SK-N-SH treated with all-trans-retinoic acid at 6 μM for 48 hours (cell line): ENCODE measurements at regions not wholly inside any gene's neighbourhood (a gene's known extent, or its start where the extent isn't known, plus 50 kb on each side); places are given as distances from the start of the nearest gene placed in this dataset.

Experiments
- ARNTL ChIP-seq: fragments of 450-650 bp; formaldehyde crosslinking; IDR thresholded peaks from 2 replicates; pipeline ENCODE4 v1.5.0; 2020; ENCODE audit warnings: low read depth, mild to moderate bottlenecking, moderate library complexity, borderline replicate concordance
- CREB5 ChIP-seq: fragments of 250-450 bp; sonication (Bioruptor Pico); IDR thresholded peaks from 2 replicates; pipeline ENCODE4 v1.5.1; 2020; ENCODE audit warnings: low read depth, mild to moderate bottlenecking, moderate library complexity
- ESRRG ChIP-seq: fragments of 250-450 bp; sonication (Bioruptor Pico); IDR thresholded peaks from 2 replicates; pipeline ENCODE4 v1.6.1; 2021; ENCODE audit warnings: mild to moderate bottlenecking
- RARB ChIP-seq: fragments of 250-450 bp; sonication (Bioruptor Pico); IDR thresholded peaks from 2 replicates; pipeline ENCODE4 v1.8.0; 2021; ENCODE audit warnings: mild to moderate bottlenecking, moderate library complexity
- TOX ChIP-seq: fragments of 250-450 bp; sonication (Bioruptor Pico); IDR thresholded peaks from 2 replicates; pipeline ENCODE4 v1.8.0; 2021; ENCODE audit warnings: mild to moderate bottlenecking, moderate library complexity, borderline replicate concordance
- TSHZ2 ChIP-seq: fragments of 250-450 bp; sonication (Bioruptor Pico); IDR thresholded peaks from 2 replicates; pipeline ENCODE4 v1.5.0; 2020; ENCODE audit warnings: mild to moderate bottlenecking, moderate library complexity
- ZFP3 ChIP-seq: fragments of 250-450 bp; sonication (Bioruptor Pico); IDR thresholded peaks from 2 replicates; pipeline ENCODE4 v1.5.0; 2020; ENCODE audit warnings: mild to moderate bottlenecking, moderate library complexity
- TF ChIP-seq, protein P1 (sequence below): fragments of 250-450 bp; sonication (Bioruptor Pico); IDR thresholded peaks from 2 replicates; pipeline ENCODE4 v1.8.0; 2020; ENCODE audit warnings: mild to moderate bottlenecking, moderate library complexity, borderline replicate concordance

DNA sequence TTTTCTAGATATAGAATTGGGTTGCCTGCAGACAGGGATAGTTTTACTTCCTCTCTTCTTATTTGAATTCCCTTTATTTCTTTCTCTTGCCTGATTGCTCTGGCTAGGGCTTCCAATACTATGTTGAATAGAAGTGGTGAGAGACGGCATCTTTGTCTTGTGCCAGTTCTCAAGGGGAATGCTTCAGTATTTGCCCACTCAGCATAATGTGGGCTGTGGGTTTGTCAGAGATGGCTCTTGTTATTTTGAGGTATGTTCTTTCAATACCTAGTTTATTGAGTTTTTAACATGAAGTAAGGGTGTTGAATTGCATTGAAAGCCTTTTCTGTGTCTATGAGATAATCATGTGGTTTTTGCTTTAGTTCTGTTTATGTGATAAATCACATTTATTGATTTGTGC lies 273.9 kb upstream of the CHORDC1 start:
- TF ChIP-seq ESRRG (CRISPR knock-in tag) (no peak), ARNTL (no peak), TOX (CRISPR knock-in tag) (no peak), ZFP3 (no peak), TSHZ2 (CRISPR knock-in tag) (no peak), CREB5 (no peak), RARB (CRISPR knock-in tag) (no peak)
- TF ChIP-seq, protein P1, sequence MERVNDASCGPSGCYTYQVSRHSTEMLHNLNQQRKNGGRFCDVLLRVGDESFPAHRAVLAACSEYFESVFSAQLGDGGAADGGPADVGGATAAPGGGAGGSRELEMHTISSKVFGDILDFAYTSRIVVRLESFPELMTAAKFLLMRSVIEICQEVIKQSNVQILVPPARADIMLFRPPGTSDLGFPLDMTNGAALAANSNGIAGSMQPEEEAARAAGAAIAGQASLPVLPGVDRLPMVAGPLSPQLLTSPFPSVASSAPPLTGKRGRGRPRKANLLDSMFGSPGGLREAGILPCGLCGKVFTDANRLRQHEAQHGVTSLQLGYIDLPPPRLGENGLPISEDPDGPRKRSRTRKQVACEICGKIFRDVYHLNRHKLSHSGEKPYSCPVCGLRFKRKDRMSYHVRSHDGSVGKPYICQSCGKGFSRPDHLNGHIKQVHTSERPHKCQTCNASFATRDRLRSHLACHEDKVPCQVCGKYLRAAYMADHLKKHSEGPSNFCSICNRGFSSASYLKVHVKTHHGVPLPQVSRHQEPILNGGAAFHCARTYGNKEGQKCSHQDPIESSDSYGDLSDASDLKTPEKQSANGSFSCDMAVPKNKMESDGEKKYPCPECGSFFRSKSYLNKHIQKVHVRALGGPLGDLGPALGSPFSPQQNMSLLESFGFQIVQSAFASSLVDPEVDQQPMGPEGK (CRISPR knock-in tag), result no peak
